ENCODE measurements at regions not wholly inside any gene's neighbourhood (a gene's known extent, or its start where the extent isn't known, plus 50 kb on each side); places are given as distances from the start of the nearest gene placed in this dataset.

GRCh38 chr9:93813221-93814076 lies 141.7 kb downstream of the BARX1 start:
- H3K23me2 ChIP-seq (ENCODE audit: low read depth, low read length): no peaks in the 10 kb centered on the region; the same call in 1 of the 2 replicates
- H3K27me3 ChIP-seq (replicated peaks in 1 of 4; ENCODE audit: control insufficient read depth in 3 of 4, extremely low read depth in 1 of 4, insufficient read depth in 3 of 4, low read length in 3 of 4): no peaks in the 10 kb centered on the region
- H2BK5ac ChIP-seq (ENCODE audit: low read depth, low read length): no peak overlapping the region
- WGBS, 2 experiments (ENCODE audit: extremely low coverage in 1 of 2, insufficient coverage in 1 of 2, insufficient read length in 1 of 2, insufficient replicate concordance in 2 of 2, low coverage in 1 of 2, low lambda C conversion rate in 2 of 2, missing lambda C conversion rate in 1 of 2): 84% methylated on average over 7 of the region's 7 CpGs; no CpG with 5 or more reads in 1 of the 2 experiments
- no peak overlapping the region for H2AK5ac ChIP-seq (ENCODE audit: low read depth, low read length)
- peaks cover 0 to 24% (median 15%) of the 10 kb centered on the region in 4 experiments; a peak in 6 of 7 replicates for H3K4me1 ChIP-seq (replicated peaks in 1 of 4; ENCODE audit: control insufficient read depth in 3 of 4, insufficient read depth in 4 of 4, low read length in 3 of 4)
- no peak overlapping the region for H3K23ac ChIP-seq (ENCODE audit: insufficient read length)
- no peak overlapping the region for H2BK15ac ChIP-seq (ENCODE audit: low read length)
- no peak overlapping the region for H2BK12ac ChIP-seq (ENCODE audit: low read depth, low read length)
- H3K18ac ChIP-seq (ENCODE audit: extremely low read depth, low read length): no peak overlapping the region; the same call in 1 of the 2 replicates
- H3K14ac ChIP-seq (ENCODE audit: insufficient read length): no peak overlapping the region
- no peaks in the 10 kb centered on the region; the same call in 1 of the 2 replicates for H3K79me1 ChIP-seq (ENCODE audit: low read depth, low read length)
- POLR2A ChIA-PET (ENCODE audit: partially characterized antibody): no interaction called here
- H3K9ac ChIP-seq (replicated peaks in 1 of 4; ENCODE audit: extremely low read depth in 1 of 4, low read depth in 3 of 4, low read length in 3 of 4): no peak overlapping the region
- H3K4me3 ChIP-seq (ENCODE audit: extremely low read depth in 1 of 4, insufficient read depth in 2 of 4, low read depth in 3 of 4, low read length in 4 of 4): no peak overlapping the region
- H2AFZ ChIP-seq (ENCODE audit: low read length): no peak overlapping the region
- no peak overlapping the region for H3K4me2 ChIP-seq (ENCODE audit: insufficient read depth in 1 of 2, low read depth in 2 of 2, low read length in 2 of 2)
- no peaks in the 10 kb centered on the region for H4K20me1 ChIP-seq (replicated peaks in 1 of 2; ENCODE audit: control insufficient read depth in 1 of 2, insufficient read depth in 2 of 2, low read length in 2 of 2)
- no peak for FAIRE-seq
- no peak for DNase-seq (ENCODE audit: low read depth in 1 of 2, low spot score in 2 of 2)
- CTCF ChIA-PET (ENCODE audit: partially characterized antibody): interaction anchor here (0.7 to 8.9 kb wide), 14 partner anchors 12 to 313 kb away, joined by 3 to 105 read pairs (median 6); no protein-coding TSS in a partner anchor
- H2BK120ac ChIP-seq (replicated peaks; ENCODE audit: low read depth, low read length): no peak overlapping the region
- no peak overlapping the region for H3K4ac ChIP-seq (replicated peaks; ENCODE audit: insufficient read length, low read depth, low read length)
- no peaks in the 10 kb centered on the region for H3K36me3 ChIP-seq (ENCODE audit: control insufficient read depth in 2 of 4, insufficient read depth in 4 of 4, low read length in 3 of 4)
- no peak overlapping the region for H4K8ac ChIP-seq (ENCODE audit: extremely low read depth, insufficient read depth, low read length)
- H2BK20ac ChIP-seq (ENCODE audit: low read length): no peak overlapping the region
- H4K91ac ChIP-seq (replicated peaks; ENCODE audit: insufficient read length, low read length): no peak overlapping the region
- no peaks in the 10 kb centered on the region for H3K9me3 ChIP-seq (ENCODE audit: insufficient read depth in 2 of 2, low read depth in 1 of 2, low read length in 1 of 2)
- no peak overlapping the region for H4K5ac ChIP-seq (ENCODE audit: insufficient read length, low read depth, low read length)
- H3K79me2 ChIP-seq (ENCODE audit: control insufficient read depth in 1 of 2, insufficient read depth in 2 of 2, low read length in 2 of 2): no peaks in the 10 kb centered on the region
- H3K27ac ChIP-seq (ENCODE audit: low read depth, low read length): no peak overlapping the region
- no peak overlapping the region for H3K56ac ChIP-seq (replicated peaks; ENCODE audit: insufficient read length, low read depth, low read length)
- TF ChIP-seq CHD2 (IDR thresholded peaks at IDR 0.05; ENCODE audit: low read length): no peak
- no peak for TF ChIP-seq SIRT6 (IDR thresholded peaks at IDR 0.05; ENCODE audit: low read length)
- TF ChIP-seq CBX8 (IDR thresholded peaks at IDR 0.05; ENCODE audit: borderline replicate concordance, low read depth, low read length): no peak
- no peak for TF ChIP-seq SAP30 (IDR thresholded peaks at IDR 0.05; ENCODE audit: insufficient read depth, insufficient replicate concordance, low read length)
- no peak for TF ChIP-seq CTBP2 (IDR thresholded peaks at IDR 0.05; ENCODE audit: borderline replicate concordance, insufficient read depth, insufficient read length, low read length)
- TF ChIP-seq MAX (IDR thresholded peaks at IDR 0.05): no peak
- TF ChIP-seq TEAD4 (IDR thresholded peaks at IDR 0.05; ENCODE audit: low read depth, low read length): no peak
- TF ChIP-seq ZNF274 (IDR thresholded peaks at IDR 0.05; ENCODE audit: borderline replicate concordance, extremely low read depth, low read length): no peak
- TF ChIP-seq RBBP5 (IDR thresholded peaks at IDR 0.05; ENCODE audit: borderline replicate concordance, low read depth, low read length): no peak
- no peak for TF ChIP-seq SRF (IDR thresholded peaks at IDR 0.05; ENCODE audit: low read depth, low read length)
- no peak for TF ChIP-seq CREB1 (IDR thresholded peaks at IDR 0.05)
- no peak for TF ChIP-seq JUND (IDR thresholded peaks at IDR 0.05; ENCODE audit: low read length)
- no peak for TF ChIP-seq PHF8 (conservative IDR thresholded peaks at IDR 0.05; ENCODE audit: low read depth, low read length)
